Endothelial cell of umbilical vein (primary cell): ENCODE measurements at regions not wholly inside any gene's neighbourhood (a gene's known extent, or its start where the extent isn't known, plus 50 kb on each side); places are given as distances from the start of the nearest gene placed in this dataset.

Source experiments
- BruUV-seq: library from RNA; stranded (reverse); fragments of 400-500 nt; replicated peaks from 2 replicates; lab custom pipeline; 2021; lab: Mats Ljungman, UMichigan
- CTCF ChIA-PET: fragments of 300-600, 350-600 bp; sonication (Branson Sonifier 250); formaldehyde crosslinking; loops from one replicate; lab custom pipeline; 2021; ENCODE audit warnings: antibody characterized with exemption, inconsistent platforms; lab: Charles Lee
- POLR2A ChIA-PET: fragments of 300-600, 350-600 bp; sonication (Branson Sonifier 250); formaldehyde crosslinking; loops from one replicate; lab custom pipeline; 2021; ENCODE audit warnings: antibody characterized with exemption, inconsistent platforms; lab: Charles Lee
- DNase-seq: peaks from one replicate; pipeline ENCODE4 v3.0.0-alpha.2; 2011; ENCODE audit warnings: low read depth, low spot score
- FAIRE-seq: peaks from 2 replicates; lab custom pipeline; 2011; peaks lifted over from hg19 to GRCh38; lab: Jason Lieb, UNC
- H2AFZ ChIP-seq: 2 replicates; pipeline ENCODE4 v1.6.0; 2012; ENCODE audit warnings: low read depth, low read length, control low read depth, inconsistent platforms
- H3K27ac ChIP-seq: 2 replicates; pipeline ENCODE4 v1.5.1; 2011; ENCODE audit warnings: low read depth, mild to moderate bottlenecking, control low read depth, low read length, moderate library complexity; ENCODE audit not compliant: insufficient read depth
- H3K27me3 ChIP-seq, 2 experiments: 2 replicates each; pipeline versions ENCODE4 v1.6.0 to v1.6.1; 2011; ENCODE audit warnings: low read length in 2 of 2, mixed read lengths in 1 of 2; ENCODE audit not compliant: control insufficient read depth in 2 of 2, insufficient read depth in 2 of 2
- H3K36me3 ChIP-seq, 2 experiments: 2 replicates in 1 of 2; 3 replicates in 1 of 2; pipeline ENCODE4 v1.5.1; 2011; ENCODE audit warnings: low read length in 2 of 2, mild to moderate bottlenecking in 1 of 2, moderate library complexity in 1 of 2; ENCODE audit not compliant: control insufficient read depth in 2 of 2, insufficient read depth in 2 of 2; ENCODE audit errors: extremely low read depth in 1 of 2
- H3K4me1 ChIP-seq: 3 replicates; pipeline ENCODE4 v1.5.1; 2011; ENCODE audit warnings: mild to moderate bottlenecking, low read length; ENCODE audit not compliant: control insufficient read depth, insufficient read depth; ENCODE audit errors: extremely low read depth
- H3K4me2 ChIP-seq: 2 replicates; pipeline ENCODE4 v1.6.1; 2011; ENCODE audit warnings: low read length, control low read depth, mixed read lengths; ENCODE audit not compliant: insufficient read depth
- H3K4me3 ChIP-seq, 3 experiments: fragments of 200-600 bp in 1 of 3; sonication (generic), shearing (Covaris generic) in 1 of 3; replicated peaks in 1 of 3; 2 replicates each; pipeline ENCODE4 v1.5.1; 2011 to 2016; ENCODE audit warnings: control low read depth in 3 of 3, low read length in 3 of 3, mild to moderate bottlenecking in 2 of 3, inconsistent platforms in 1 of 3, low read depth in 1 of 3, moderate library complexity in 1 of 3; ENCODE audit not compliant: insufficient read depth in 1 of 3
- H3K79me2 ChIP-seq: 2 replicates; pipeline ENCODE4 v1.6.0; 2012; ENCODE audit warnings: low read length, inconsistent platforms; ENCODE audit not compliant: control insufficient read depth, insufficient read depth
- H3K9ac ChIP-seq: replicated peaks from 2 replicates; pipeline ENCODE3; 2011; ENCODE audit warnings: low read length, control low read depth; ENCODE audit not compliant: insufficient read depth; ENCODE audit errors: extremely low read depth
- H3K9me1 ChIP-seq: replicated peaks from 3 replicates; pipeline ENCODE4 v1.6.0; 2011; ENCODE audit warnings: mild to moderate bottlenecking, low read length; ENCODE audit not compliant: control insufficient read depth, insufficient read depth; ENCODE audit errors: extremely low read depth
- H3K9me3 ChIP-seq: replicated peaks from 2 replicates; pipeline ENCODE4 v1.5.1; 2012; ENCODE audit warnings: low read length, inconsistent platforms; ENCODE audit not compliant: control insufficient read depth, insufficient read depth
- H4K20me1 ChIP-seq: replicated peaks from 2 replicates; pipeline ENCODE3; 2011; ENCODE audit warnings: mild to moderate bottlenecking, low read length; ENCODE audit not compliant: control insufficient read depth, insufficient read depth; ENCODE audit errors: extremely low read depth
- CTCF ChIP-seq, 2 donors: IDR thresholded peaks; 1 replicate in 1 of 2; 2 replicates in 1 of 2; pipeline ENCODE4 v1.5.1; 2011; ENCODE audit warnings: low read length in 2 of 2, mild to moderate bottlenecking in 2 of 2, moderate library complexity in 2 of 2, control low read depth in 1 of 2, inconsistent platforms in 1 of 2, low read depth in 1 of 2; ENCODE audit not compliant: insufficient read depth in 1 of 2; ENCODE audit errors: extremely low read depth in 1 of 2
- EZH2 ChIP-seq: IDR thresholded peaks from 2 replicates; pipeline ENCODE4 v1.6.1; 2012; ENCODE audit warnings: borderline replicate concordance, low read depth, mild to moderate bottlenecking, moderate library complexity, low read length, inconsistent platforms; ENCODE audit not compliant: severe bottlenecking
- FOS ChIP-seq: IDR thresholded peaks from 2 replicates; pipeline ENCODE4 v1.6.1; 2011; ENCODE audit warnings: mild to moderate bottlenecking, low read length, moderate library complexity, borderline replicate concordance; ENCODE audit not compliant: insufficient read depth
- GATA2 ChIP-seq: IDR thresholded peaks from 2 replicates; pipeline ENCODE4 v1.7.0; 2011; ENCODE audit warnings: low read depth, mild to moderate bottlenecking, moderate library complexity, mixed read lengths, low read length; ENCODE audit not compliant: insufficient read length, insufficient read depth
- JUN ChIP-seq: IDR thresholded peaks from 2 replicates; pipeline ENCODE4 v1.6.1; 2011; ENCODE audit warnings: borderline replicate concordance, low read depth; ENCODE audit not compliant: insufficient read length, insufficient read depth
- MAX ChIP-seq: IDR thresholded peaks from 2 replicates; pipeline ENCODE4 v1.6.1; 2011; ENCODE audit not compliant: insufficient read depth, insufficient read length
- MYC ChIP-seq: IDR thresholded peaks from one replicate; pipeline ENCODE4 v1.6.1; 2011; ENCODE audit warnings: mild to moderate bottlenecking, low read depth, low read length
- POLR2A ChIP-seq: IDR thresholded peaks from 2 replicates; pipeline ENCODE4 v1.6.1; 2012; ENCODE audit warnings: low read depth, mild to moderate bottlenecking, control low read depth, low read length
- POLR2AphosphoS5 ChIP-seq: IDR thresholded peaks from 2 replicates; pipeline ENCODE4 v1.6.1; 2012; ENCODE audit warnings: low read depth, mild to moderate bottlenecking, control low read depth, low read length, moderate library complexity; ENCODE audit not compliant: insufficient read depth
- dilution Hi-C: fragments of 300-500 bp; cut with MboI; formaldehyde crosslinking; loops from one replicate; pipeline ENCODE4 v1.15.0; 2019; ENCODE audit warnings: low sequenced_read_pairs; ENCODE audit not compliant: extremely low pct_ligation_motif_present
- intact Hi-C: fragments of 100-400 bp; cut with micrococcal nuclease; formaldehyde crosslinking; loops from one replicate; pipeline ENCODE4 v1.10.0; 2022

GRCh38 chr16:85443531-85443930 is 169.6 kb upstream of the GSE1 start:
- dilution Hi-C loops (no loop called here), intact Hi-C loops (no loop called here)
- H3K27ac ChIP-seq, result no peak overlapping the region
- ChIA-PET POLR2A (no interaction called here), CTCF (interaction anchor here (1.6 kb wide), 1 partner anchor 23 kb away, joined by 7 read pairs; no protein-coding TSS in a partner anchor)
- no peaks in the 10 kb centered on the region for H3K27me3 ChIP-seq
- TF ChIP-seq GATA2 (no peak), JUN (no peak), FOS (no peak), MAX (no peak), EZH2 (no peak), POLR2A (no peak), MYC (no peak), CTCF (IDR thresholded peaks at IDR 0.05; ENCODE audit: extremely low read depth in 1 of 2, insufficient read depth in 1 of 2, low read depth in 1 of 2, low read length in 2 of 2) (no peak), POLR2AphosphoS5 (no peak)
- no TSS peak for BruUV-seq
- no peak for DNase-seq
- H3K4me2 ChIP-seq, result no peak overlapping the region
- no peaks in the 10 kb centered on the region for H3K9me1 ChIP-seq
- FAIRE-seq, result no peak
- H2AFZ ChIP-seq, result no peak overlapping the region
- no peaks in the 10 kb centered on the region for H3K79me2 ChIP-seq
- H3K4me3 ChIP-seq, result no peak overlapping the region
- H3K36me3 ChIP-seq, result no peaks in the 10 kb centered on the region
- no peaks in the 10 kb centered on the region for H3K4me1 ChIP-seq
- H4K20me1 ChIP-seq, result no peaks in the 10 kb centered on the region
- H3K9ac ChIP-seq, result no peak overlapping the region
- H3K9me3 ChIP-seq, result no peaks in the 10 kb centered on the region
